ENCODE measurements at regions not wholly inside any gene's neighbourhood (a gene's known extent, or its start where the extent isn't known, plus 50 kb on each side); places are given as distances from the start of the nearest gene placed in this dataset.

GRCh38 chr3:150357923-150358607 lies 50.0 kb upstream of the TSC22D2 start:
- no peak overlapping the region for H3K27ac ChIP-seq
- ATAC-seq (no peak), DNase-seq (no peak)
- intact Hi-C loops (cut with DNase I): no loop called here
- no peaks in the 10 kb centered on the region for H3K9me3 ChIP-seq
- H3K27me3 ChIP-seq (ENCODE audit: low read depth): no peaks in the 10 kb centered on the region
- no peak overlapping the region for H3K4me3 ChIP-seq
- H3K4me1 ChIP-seq: no peaks in the 10 kb centered on the region
- no peak for TF ChIP-seq CTCF (IDR thresholded peaks at IDR 0.05)
- H3K36me3 ChIP-seq: no peaks in the 10 kb centered on the region

GRCh38 chr3:150357140-150357539 lies 51.0 kb upstream of the TSC22D2 start:
- intact Hi-C loops (cut with DNase I): no loop called here
- Histone ChIP-seq H3K9me3 (no peaks in the 10 kb centered on the region), H3K36me3 (no peaks in the 10 kb centered on the region), H3K4me3 (no peak overlapping the region), H3K4me1 (no peaks in the 10 kb centered on the region), H3K27me3 (ENCODE audit: low read depth) (no peaks in the 10 kb centered on the region), H3K27ac (no peak overlapping the region)
- no peak for DNase-seq
- no peak for ATAC-seq
- TF ChIP-seq CTCF (IDR thresholded peaks at IDR 0.05): no peak

DNA sequence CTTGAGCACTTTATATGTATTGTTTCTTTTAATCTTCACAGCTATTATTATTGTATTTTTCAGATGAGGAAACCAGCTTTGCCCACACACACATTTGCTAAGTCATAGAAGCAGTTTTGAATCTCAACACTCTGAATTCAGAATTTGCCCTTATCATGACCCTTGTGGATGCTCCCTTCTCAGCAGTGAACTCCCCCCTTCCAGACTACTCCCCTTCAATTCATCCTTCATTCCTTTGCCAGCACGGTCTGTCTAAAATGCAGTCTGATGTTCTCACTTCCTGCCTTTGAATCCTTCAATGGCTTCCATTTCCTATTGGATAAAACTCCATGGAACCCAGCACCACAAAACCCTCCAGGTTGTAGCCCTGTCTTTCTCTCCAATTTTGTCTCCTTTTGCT lies 52.5 kb upstream of the TSC22D2 start:
- H3K4me1 ChIP-seq: no peaks in the 10 kb centered on the region
- H3K4me3 ChIP-seq: no peak overlapping the region
- no peaks in the 10 kb centered on the region for H3K36me3 ChIP-seq
- intact Hi-C loops (cut with DNase I): no loop called here
- H3K27ac ChIP-seq: no peak overlapping the region
- TF ChIP-seq CTCF (IDR thresholded peaks at IDR 0.05): no peak
- no peaks in the 10 kb centered on the region for H3K27me3 ChIP-seq (ENCODE audit: low read depth)
- no peaks in the 10 kb centered on the region for H3K9me3 ChIP-seq
- ATAC-seq (no peak), DNase-seq (no peak)

DNA sequence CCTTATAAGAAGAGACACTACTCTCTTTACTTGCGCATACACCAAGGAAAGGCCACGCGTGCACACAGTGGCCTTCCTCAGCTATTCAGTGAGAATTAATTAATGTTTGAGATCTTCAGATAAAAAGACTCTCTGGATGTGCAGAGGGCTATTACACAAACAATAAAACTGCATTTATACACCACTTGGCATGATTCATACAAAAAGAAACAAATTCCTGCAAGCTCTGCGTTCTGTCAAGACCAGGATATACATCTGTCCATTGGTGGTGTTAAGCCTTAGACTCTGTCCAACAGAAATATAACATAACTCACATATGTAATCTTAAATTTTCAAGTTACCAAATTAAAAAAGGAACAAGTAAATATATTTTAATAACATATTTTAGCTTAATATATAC lies 55.2 kb upstream of the TSC22D2 start:
- DNase-seq: no peak
- no peak for ATAC-seq
- Histone ChIP-seq H3K36me3 (no peaks in the 10 kb centered on the region), H3K4me3 (no peak overlapping the region), H3K4me1 (peaks cover 6% of the 10 kb centered on the region), H3K27me3 (ENCODE audit: low read depth) (no peaks in the 10 kb centered on the region), H3K9me3 (no peaks in the 10 kb centered on the region), H3K27ac (no peak overlapping the region)
- intact Hi-C loops (cut with DNase I): no loop called here
- TF ChIP-seq CTCF (IDR thresholded peaks at IDR 0.05): no peak

DNA sequence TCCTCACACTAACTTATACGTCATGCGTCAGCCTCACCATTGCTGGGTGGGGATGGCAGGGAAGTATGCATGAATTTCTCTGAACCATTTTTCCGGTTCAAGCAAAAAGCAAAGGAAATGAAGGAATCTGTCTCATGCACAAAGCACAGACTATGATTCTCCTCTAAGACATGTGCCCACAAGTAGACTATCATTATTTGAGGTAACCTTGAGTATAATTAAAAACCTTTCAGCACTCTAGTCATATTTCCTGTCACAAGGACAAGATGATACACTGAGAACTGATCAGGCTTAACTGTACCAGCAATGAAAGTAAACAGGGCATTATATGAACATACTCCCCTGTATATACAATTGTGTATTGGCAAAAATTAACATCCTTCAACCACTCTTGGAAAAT lies 56.7 kb upstream of the TSC22D2 start:
- H3K36me3 ChIP-seq: no peaks in the 10 kb centered on the region
- intact Hi-C loops (cut with DNase I): no loop called here
- H3K4me3 ChIP-seq: no peak overlapping the region
- DNase-seq (no peak), ATAC-seq (no peak)
- H3K9me3 ChIP-seq: no peaks in the 10 kb centered on the region
- H3K4me1 ChIP-seq: peaks cover 6% of the 10 kb centered on the region
- H3K27ac ChIP-seq: no peak overlapping the region
- no peak for TF ChIP-seq CTCF (IDR thresholded peaks at IDR 0.05)
- no peaks in the 10 kb centered on the region for H3K27me3 ChIP-seq (ENCODE audit: low read depth)

Data from lower lobe of right lung (tissue), 2 donors.